ACHN (cell line): ENCODE measurements at regions not wholly inside any gene's neighbourhood (a gene's known extent, or its start where the extent isn't known, plus 50 kb on each side); places are given as distances from the start of the nearest gene placed in this dataset.

Source experiments
- DNase-seq: peaks from one replicate; pipeline ENCODE4 v3.0.0-alpha.2; 2015
- in situ Hi-C: cut with HindIII; loops from 2 replicates; pipeline ENCODE4 v1.10.0; 2017; ENCODE audit warnings: low sequenced_read_pairs, low pct_ligation_motif_present, low pct_unique_long_range_greater_than_20kb

DNA sequence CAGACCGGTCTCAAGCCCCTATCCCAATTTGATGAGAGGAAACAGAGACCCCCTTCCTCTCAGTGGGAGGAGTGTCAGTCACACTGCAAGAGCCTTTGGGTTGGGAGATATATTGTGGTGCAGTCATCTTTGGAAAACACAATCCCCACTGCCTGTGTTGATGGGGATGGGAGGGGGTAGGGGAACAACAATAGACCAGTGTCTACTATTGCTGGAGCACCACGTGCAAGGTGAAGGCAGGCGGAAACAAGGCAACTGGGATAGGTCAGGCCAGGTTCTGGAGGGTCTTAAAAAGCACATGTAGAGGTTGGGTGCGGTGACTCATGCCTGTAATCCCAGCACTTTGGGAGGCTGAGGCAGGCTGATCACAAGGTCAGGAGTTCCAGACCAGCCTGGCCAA, 127.9 kb downstream of the ZFP36L2 start:
- in situ Hi-C loops, result no loop called here
- DNase-seq, result no peak

DNA sequence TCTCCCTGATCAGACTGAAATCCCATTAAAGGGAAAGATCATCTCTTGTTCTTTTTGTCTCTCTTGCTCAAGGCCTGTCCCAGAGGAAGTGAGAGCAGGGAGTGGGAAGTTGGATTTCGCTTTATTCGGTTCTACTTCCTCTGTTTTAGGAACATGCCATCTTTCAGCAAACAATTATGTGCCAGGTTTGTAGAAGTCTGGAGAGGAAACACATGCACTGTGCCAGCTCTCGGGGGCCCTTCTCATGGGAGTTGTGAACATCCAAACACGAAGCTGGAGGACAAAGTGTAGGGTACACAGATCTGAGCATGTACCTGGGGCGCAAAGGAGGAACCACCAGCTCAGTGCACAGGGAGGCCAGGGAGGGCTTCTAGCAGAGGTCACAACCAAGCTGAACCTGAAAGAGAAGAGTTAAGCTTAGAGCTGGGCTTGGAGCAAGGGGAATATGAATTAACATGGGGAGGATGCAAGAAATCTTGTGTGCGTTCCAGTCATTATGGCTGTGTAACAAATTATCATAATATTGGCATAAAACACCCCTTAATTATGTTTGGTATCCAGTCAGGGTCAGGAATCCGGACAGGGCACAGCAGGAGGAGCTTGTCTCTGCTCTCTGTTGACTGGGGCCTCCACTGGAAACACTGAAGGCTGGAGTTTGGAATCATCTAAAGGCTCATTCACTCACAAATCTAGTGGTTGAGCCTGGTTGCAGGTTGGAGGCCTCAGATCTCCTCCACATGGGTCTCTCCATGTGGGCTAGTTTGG, 128.6 kb downstream of the ZFP36L2 start:
- in situ Hi-C loops, result no loop called here
- DNase-seq, result no peak

- no peak for DNase-seq
- in situ Hi-C loops, result no loop called here
Observed at GRCh38 chr2:43095533-43096295, 130.7 kb downstream of the ZFP36L2 start.

DNA sequence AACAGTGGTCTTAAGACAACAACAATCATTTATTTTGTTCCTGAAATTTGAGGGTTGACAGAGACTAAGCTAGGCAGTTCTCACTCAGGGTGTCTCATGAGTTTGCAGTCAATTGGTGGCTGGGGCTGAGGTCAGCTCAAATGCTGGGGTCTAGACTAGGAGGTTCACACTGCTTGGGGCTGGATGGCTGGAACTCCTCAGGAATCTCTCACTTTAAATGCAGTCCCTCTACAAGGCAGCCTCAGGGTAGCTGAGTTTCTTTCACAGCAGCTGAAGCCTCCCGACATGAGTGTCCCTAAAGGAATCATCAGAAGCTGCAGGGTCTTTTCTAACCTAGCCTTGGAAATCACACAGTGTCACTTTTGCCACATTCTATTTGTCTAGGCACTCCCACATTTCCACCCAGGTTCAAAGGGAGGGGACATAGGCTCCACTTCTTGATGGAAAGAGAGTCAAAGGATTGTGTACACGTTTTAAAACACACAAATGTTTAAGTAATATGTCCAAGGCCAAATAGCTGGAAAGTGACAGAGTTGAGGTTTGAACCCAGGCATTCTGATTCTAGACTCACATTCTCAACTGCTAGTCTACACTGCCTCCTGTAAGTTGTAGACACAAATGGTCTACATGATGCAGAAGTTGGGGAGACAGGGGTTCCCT, 133.8 kb downstream of the ZFP36L2 start:
- in situ Hi-C loops, result no loop called here
- no peak for DNase-seq

GRCh38 chr2:43090317-43090716, 136.1 kb downstream of the ZFP36L2 start:
- DNase-seq, result no peak
- in situ Hi-C loops, result no loop called here

GRCh38 chr2:43088143-43089073, 138.0 kb downstream of the ZFP36L2 start:
- in situ Hi-C loops, result no loop called here
- DNase-seq, result no peak

DNA sequence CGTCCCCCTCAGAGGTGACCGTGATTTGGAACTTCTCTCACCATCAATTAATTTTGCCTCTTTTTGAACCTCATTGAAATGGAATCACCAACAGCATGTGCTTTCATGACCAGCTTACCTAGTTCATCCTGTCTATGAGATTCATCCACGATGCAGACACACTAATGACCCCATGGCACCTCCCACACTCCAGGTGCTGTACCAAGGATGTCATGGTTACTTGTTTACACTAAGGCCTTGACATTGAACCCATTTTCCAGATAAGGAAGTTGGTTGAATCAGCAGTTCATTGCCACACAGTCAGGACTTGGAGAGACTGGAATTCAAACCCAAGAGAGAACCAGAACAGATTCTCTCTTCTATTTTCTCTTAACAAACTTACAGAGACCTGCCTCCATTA, 139.0 kb downstream of the ZFP36L2 start:
- in situ Hi-C loops, result no loop called here
- DNase-seq, result no peak

DNA sequence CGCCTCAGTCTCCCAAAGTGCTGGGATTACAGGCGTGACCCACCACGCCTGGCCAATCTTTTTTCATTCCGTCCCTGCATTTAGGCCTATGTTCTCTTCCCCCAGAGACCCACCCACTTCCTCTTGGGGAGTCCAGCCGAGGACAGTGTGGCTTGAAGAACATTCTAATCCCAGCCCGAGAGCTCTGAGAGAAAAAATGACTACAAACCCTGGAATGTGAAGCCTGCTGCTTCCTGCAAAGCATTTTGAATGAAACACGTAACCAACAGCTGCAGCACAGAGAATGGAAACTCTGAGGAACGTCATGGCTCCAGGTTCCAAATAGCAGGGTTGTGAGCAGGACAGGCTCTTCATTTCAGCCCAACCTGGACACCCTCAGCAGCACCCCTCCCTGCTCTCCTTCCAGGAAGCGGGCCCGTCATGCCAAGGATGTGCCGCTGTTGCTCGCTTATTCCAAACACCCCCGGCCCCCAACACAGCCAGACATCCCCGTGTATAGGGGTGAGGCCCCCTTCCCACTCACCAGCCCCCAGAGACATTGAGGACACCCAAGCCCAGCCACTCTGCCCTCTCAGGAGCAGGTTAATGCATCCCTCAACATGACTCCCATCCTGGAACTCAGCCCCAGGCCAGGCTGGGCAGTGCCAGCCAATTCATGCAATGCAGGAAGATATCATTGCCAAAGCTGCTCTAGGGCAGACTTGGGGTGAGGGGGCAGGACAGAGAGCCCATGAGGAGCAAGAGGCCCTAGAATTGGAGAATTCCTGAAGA, 139.8 kb downstream of the ZFP36L2 start:
- in situ Hi-C loops, result no loop called here
- DNase-seq, result peak; percentile 99

DNA sequence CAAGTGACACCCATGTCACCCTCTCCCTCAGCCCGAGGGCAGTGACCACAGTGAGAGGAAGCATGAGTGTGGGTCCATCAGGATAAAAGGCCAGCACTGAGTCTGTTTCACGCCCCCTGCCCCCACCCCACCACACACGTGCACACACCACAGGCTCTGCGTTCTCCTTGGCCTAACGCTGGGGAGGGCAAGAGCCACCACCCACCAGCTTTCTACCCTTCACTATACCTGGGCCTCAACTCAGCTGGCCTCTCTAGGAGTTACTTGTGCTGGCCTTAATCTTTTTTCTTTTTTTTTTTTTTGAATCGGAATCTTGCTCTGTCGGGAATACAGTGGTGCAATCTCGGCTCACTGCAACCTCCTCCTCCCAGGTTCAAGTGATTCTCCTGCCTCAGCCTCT, 140.5 kb downstream of the ZFP36L2 start:
- no peak for DNase-seq
- in situ Hi-C loops, result no loop called here

- in situ Hi-C loops, result no loop called here
- DNase-seq, result no peak
Observed at GRCh38 chr2:43085505-43085904, 140.9 kb downstream of the ZFP36L2 start.

DNA sequence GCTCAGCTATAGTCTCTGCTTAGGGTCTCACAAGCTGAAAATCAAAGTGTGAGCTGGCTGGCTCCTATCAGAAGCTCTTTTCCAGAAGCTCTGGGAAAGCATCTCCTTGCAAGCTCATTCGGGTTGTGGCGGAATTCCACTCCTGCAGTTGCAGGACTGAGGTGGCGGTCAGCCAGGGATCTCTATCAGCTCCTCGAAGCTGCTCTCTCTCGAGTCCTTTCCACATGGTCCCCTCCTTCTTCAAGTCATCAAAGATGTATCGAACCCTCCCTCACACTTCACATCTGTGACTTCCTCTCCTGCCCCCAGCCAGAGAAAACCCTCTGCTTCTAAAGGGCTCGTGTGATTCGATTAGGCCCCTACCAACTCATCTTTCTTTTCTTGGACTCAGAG, 141.7 kb downstream of the ZFP36L2 start:
- in situ Hi-C loops, result no loop called here
- no peak for DNase-seq

DNA sequence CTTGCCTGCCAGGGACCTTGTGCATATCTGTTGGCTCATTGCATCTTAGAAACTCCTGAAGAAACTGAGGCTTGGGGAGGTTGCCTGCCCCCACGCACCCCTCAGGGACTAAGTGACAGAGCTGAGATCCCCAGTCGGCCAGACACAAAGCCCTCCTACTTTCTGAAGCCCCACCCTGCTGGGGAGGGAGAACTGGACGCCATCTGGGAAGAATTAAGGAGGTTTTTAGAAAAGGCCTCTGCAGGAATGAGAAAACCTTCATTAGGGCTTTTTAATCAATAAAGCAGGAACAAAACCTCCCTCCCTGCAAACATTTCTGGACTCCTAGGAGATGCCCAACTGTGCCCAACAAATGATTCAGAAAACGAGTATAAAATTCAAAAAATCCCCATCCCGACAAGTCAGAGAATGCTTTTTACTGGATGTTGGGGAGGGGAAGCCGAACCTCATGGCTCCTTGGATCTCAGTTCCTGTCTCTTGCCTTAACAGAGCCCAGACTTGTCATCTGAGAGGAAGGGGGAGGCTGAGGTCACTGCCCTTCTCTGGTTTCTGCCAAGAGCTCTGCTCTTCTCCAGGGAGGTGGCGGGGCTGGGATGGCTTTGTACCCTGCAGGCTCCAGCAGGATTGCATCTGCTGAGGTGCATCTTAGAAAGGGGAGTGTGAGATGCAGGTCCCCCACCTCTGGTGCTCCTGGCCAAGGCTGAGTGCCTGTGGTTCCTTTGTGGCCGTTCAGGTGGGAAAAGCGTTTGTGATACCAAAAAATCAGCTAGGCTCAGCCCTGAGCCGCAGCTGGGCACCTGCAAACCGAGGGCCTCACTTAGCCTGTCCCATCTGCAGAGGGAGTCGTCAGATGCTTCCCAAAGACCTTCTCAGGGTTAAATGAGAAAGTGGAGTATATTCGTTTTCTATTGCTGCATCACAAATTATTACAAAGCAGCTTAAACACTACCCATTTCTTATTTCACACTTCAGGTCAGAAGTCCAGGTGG, 142.4 kb downstream of the ZFP36L2 start:
- no peak for DNase-seq
- in situ Hi-C loops, result no loop called here

- no peak for DNase-seq
- in situ Hi-C loops, result no loop called here
Observed at GRCh38 chr2:43082903-43083677, 143.3 kb downstream of the ZFP36L2 start.

DNA sequence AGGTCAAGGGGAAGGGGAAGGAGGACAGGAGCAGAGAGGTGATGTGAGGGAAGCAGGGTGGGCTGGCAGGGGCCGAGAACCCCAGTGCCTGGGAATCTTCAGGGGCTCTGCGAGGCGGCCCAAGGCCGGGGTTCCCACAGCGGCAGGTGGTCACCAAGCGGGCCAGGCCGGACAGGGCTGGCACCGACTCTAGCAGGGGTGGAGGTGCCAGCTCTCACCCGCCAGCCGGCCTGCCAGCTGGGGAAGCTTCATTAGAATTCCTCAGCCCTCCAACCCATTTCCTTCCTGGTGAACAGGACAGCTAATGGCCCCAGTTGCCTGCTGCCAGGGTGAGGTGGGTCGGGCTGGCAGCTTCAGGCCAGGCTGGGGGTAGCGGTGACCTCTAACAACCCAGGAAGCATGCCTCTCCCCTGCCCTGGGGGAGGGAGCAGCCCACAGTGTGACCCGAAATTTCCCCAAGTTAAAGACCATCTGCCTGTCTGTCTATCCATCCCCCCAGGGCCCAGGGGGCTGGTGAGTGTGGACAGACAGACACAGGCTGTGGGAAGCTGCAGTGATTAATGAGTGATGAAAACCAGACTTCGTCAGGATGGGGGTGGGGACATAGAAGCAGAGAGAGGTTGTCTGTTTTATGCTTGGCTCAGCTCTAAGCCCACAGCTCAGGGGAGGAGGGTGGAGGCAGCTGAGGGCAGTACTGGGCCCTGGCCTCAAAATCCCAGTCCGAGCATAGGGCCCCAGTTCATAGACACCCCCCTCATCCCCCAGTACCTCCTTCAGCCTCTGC, 144.1 kb downstream of the ZFP36L2 start:
- no peak for DNase-seq

DNA sequence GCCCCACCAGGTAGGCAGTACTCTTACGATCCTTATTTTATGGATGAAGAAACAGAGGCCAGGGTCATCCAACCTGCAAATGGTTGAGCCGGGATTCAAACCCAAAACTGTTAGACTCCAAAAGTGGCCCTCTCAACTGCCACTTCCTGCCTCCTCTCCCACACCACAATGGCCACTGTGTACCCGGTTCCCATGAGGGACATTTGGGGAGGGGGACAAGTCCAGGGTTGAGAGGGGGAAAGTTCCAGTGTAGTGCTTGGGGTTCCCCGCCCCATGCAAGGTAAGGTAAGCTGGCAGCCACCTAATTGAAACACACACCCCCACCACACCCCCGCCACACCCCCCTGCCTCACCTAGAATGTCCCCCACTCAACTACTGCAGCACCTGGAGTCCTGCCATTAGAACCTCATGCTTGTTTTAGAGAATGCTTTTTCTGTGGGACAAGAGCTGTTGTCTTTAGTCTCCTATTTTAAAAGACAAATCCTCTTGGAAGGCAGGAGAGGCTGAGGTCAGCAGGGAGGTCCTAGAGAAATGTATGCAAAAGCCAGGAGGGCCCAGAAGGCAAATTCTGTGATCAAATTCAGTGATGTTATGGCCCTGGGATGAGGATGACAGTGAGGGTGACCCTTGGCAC, 145.2 kb downstream of the ZFP36L2 start:
- in situ Hi-C loops, result no loop called here
- no peak for DNase-seq

More for the DNA sequence above, 144.1 kb downstream of the ZFP36L2 start:
- in situ Hi-C loops, result no loop called here
